DOHH2 (cell line): ENCODE measurements at regions not wholly inside any gene's neighbourhood (a gene's known extent, or its start where the extent isn't known, plus 50 kb on each side); places are given as distances from the start of the nearest gene placed in this dataset.

Experiments used
- H3F3A ChIP-seq: fragments of 200-600 bp; sonication (generic), shearing (Covaris generic); 2 replicates; pipeline ENCODE4 v1.6.0; 2016; ENCODE audit warnings: antibody characterized with exemption, mild to moderate bottlenecking; ENCODE audit not compliant: control insufficient read depth, insufficient read depth
- H3K27ac ChIP-seq: fragments of 200-600 bp; sonication (generic); 2 replicates; pipeline ENCODE4 v1.5.1; 2014; ENCODE audit warnings: low read depth, mild to moderate bottlenecking, low read length, moderate library complexity
- H3K27me3 ChIP-seq: fragments of 200-600 bp; sonication (generic); 2 replicates; pipeline ENCODE4 v1.6.1; 2014; ENCODE audit warnings: mild to moderate bottlenecking, low read length, mixed read lengths; ENCODE audit not compliant: control insufficient read depth
- H3K36me3 ChIP-seq: fragments of 200-600 bp; sonication (generic); 2 replicates; pipeline ENCODE4 v1.6.1; 2014; ENCODE audit warnings: mild to moderate bottlenecking, low read length, moderate library complexity, mixed read lengths; ENCODE audit not compliant: control insufficient read depth
- H3K4me1 ChIP-seq: fragments of 200-600 bp; sonication (generic); 2 replicates; pipeline ENCODE4 v1.6.1; 2014; ENCODE audit warnings: mild to moderate bottlenecking, low read length, mixed read lengths; ENCODE audit not compliant: control insufficient read depth
- H3K4me2 ChIP-seq: fragments of 200-600 bp; sonication (generic); 2 replicates; pipeline ENCODE4 v1.6.0; 2014; ENCODE audit warnings: mild to moderate bottlenecking, low read length, moderate library complexity
- H3K4me3 ChIP-seq: fragments of 200-600 bp; sonication (generic); 2 replicates; pipeline ENCODE4 v1.5.1; 2014; ENCODE audit warnings: mild to moderate bottlenecking, low read length, mixed read lengths
- H3K79me2 ChIP-seq: fragments of 200-600 bp; sonication (generic); 2 replicates; pipeline ENCODE4 v1.6.1; 2014; ENCODE audit warnings: mild to moderate bottlenecking, low read length, mixed read lengths; ENCODE audit not compliant: control insufficient read depth
- H3K9me2 ChIP-seq: fragments of 200-600 bp; sonication (generic); replicated peaks from 2 replicates; pipeline ENCODE4 v1.6.1; 2014; ENCODE audit warnings: mild to moderate bottlenecking, low read length, mixed read lengths; ENCODE audit not compliant: control insufficient read depth
- H3K9me3 ChIP-seq: fragments of 200-600 bp; sonication (generic); 2 replicates; pipeline ENCODE4 v1.6.1; 2014; ENCODE audit warnings: antibody characterized with exemption, low read length, mixed read lengths; ENCODE audit not compliant: control insufficient read depth, insufficient read depth
- H4K20me1 ChIP-seq: fragments of 200-600 bp; sonication (generic); 2 replicates; pipeline ENCODE4 v1.6.0; 2014; ENCODE audit warnings: low read depth, mild to moderate bottlenecking, antibody characterized with exemption, low read length, moderate library complexity; ENCODE audit not compliant: control insufficient read depth, insufficient read depth
- CTCF ChIP-seq: fragments of 200-600 bp; sonication (generic); IDR thresholded peaks from one replicate; pipeline ENCODE4 v1.5.1; 2014; ENCODE audit warnings: antibody characterized with exemption, mild to moderate bottlenecking, low read depth, low read length; ENCODE audit not compliant: poor library complexity, severe bottlenecking
- EZH2phosphoT487 ChIP-seq: fragments of 200-600 bp; sonication (generic); IDR thresholded peaks from 2 replicates; pipeline ENCODE4 v1.6.1; 2017; ENCODE audit warnings: borderline replicate concordance, mild to moderate bottlenecking, antibody characterized with exemption, low read length, moderate library complexity, mixed read lengths

DNA sequence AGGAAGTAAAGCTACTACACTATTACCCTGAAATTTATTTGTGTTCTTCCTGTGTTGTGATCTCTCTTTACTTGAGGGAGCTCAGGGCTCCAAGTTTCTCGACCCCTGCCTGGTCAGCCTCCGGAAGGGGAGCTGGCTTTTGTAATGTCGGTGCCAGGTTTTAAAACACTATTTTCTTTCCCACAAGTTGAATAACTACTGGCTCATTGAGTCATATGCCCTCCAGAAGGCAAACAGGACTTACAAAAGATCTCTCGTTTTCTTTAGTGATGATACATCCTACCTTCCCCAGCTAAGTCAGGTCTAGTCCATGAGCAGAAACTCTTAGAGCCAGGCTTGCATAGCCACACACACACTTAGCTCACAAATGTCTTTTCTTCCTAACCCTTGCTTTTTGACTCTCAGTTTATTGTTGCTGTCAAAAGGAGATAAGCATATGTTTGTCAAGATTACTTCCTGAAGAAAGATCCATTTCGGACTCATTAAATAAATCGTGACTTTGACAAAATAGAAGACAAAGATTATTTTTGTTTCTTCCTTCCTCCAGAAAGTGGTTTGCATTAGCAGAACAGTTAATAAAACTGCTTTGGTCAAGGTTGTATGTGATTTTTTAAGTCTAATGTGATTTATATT, 209.8 kb upstream of the FLRT2 start:
- H3K36me3 ChIP-seq: no peaks in the 10 kb centered on the region
- no peaks in the 10 kb centered on the region for H3K79me2 ChIP-seq
- TF ChIP-seq EZH2phosphoT487 (no peak), CTCF (no peak)
- no peak overlapping the region for H3K4me2 ChIP-seq
- H3K27ac ChIP-seq: no peak overlapping the region
- H3K9me3 ChIP-seq: no peaks in the 10 kb centered on the region
- H3F3A ChIP-seq: no peaks in the 10 kb centered on the region
- H3K4me1 ChIP-seq: no peaks in the 10 kb centered on the region
- H3K9me2 ChIP-seq: no peaks in the 10 kb centered on the region; the same call in 1 of the 2 replicates
- H3K27me3 ChIP-seq: no peaks in the 10 kb centered on the region
- no peak overlapping the region for H3K4me3 ChIP-seq
- no peaks in the 10 kb centered on the region for H4K20me1 ChIP-seq

DNA sequence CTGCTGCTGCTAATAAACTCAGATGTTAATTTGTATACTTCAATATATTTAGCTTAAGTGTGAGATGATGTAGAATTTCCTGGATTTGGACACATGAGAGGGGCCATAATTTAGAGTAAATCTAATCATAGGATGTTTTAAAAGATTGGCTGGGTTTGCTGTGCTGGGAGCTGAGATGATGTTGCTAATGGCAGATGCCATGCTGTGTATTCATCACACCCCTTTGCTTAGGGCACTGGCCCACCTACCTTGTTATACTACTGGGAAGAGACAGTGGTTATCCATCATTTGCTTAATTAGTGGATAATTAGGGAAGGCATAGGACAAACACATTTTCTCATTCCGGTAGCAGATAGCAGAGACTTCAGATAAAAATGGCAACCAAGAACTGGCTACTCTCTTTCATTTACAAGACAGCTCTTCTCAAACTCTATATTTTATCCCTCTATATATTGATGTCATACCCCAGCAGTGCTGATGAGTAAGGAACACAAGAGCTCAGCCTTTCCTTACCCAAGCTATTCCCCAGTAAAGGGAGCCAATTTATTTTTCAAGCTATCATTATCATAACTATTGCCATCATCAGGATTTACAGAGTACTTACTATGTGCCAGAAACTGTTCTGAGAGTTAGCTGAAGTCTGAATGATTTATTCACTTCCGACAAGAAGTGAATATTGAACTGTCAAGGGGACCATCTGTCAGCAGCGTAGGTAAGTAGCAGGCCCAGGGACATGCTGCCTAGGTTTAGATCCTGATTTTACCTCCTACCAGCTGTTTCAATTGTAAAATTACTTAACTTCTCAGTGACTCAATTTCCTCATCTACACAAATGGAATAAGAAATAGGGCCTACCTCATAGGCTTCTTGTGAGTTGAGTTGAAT, 204.6 kb upstream of the FLRT2 start:
- H3K4me1 ChIP-seq: no peaks in the 10 kb centered on the region
- no peaks in the 10 kb centered on the region for H3K27me3 ChIP-seq
- no peak for TF ChIP-seq CTCF
- TF ChIP-seq EZH2phosphoT487: no peak
- H3K27ac ChIP-seq: no peak overlapping the region
- no peak overlapping the region for H3K4me3 ChIP-seq
- no peaks in the 10 kb centered on the region for H3K79me2 ChIP-seq
- no peak overlapping the region for H3K4me2 ChIP-seq
- H3K9me3 ChIP-seq: no peaks in the 10 kb centered on the region
- H3K9me2 ChIP-seq: no peaks in the 10 kb centered on the region
- H4K20me1 ChIP-seq: no peaks in the 10 kb centered on the region
- H3K36me3 ChIP-seq: no peaks in the 10 kb centered on the region
- no peaks in the 10 kb centered on the region for H3F3A ChIP-seq

DNA sequence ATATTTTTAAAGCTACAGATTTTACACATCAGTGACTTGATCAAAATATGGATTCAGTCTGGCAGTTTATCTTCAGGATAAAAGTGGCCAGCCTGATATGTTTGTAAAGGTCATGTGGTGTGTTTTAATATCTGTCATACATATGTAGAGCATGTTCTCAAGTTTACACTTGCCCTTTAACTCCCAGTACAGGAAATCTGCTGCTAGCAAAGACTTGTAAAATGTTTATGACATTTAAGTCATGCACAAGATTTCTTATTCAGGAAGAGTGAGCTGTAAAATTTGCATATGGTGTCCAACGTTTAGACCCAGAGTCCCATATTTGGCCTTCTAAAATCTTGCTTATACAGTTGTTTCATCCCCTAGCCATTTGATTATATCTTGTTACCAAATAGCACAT, 197.5 kb upstream of the FLRT2 start:
- Histone ChIP-seq H3F3A (no peaks in the 10 kb centered on the region), H3K4me1 (no peaks in the 10 kb centered on the region), H3K79me2 (no peaks in the 10 kb centered on the region), H3K27me3 (no peaks in the 10 kb centered on the region), H3K36me3 (no peaks in the 10 kb centered on the region), H3K27ac (no peak overlapping the region), H3K4me3 (no peak overlapping the region), H3K9me2 (no peaks in the 10 kb centered on the region), H3K4me2 (no peak overlapping the region), H4K20me1 (no peaks in the 10 kb centered on the region), H3K9me3 (no peaks in the 10 kb centered on the region)
- TF ChIP-seq CTCF: no peak
- TF ChIP-seq EZH2phosphoT487: no peak
